ENCODE measurements at regions not wholly inside any gene's neighbourhood (a gene's known extent, or its start where the extent isn't known, plus 50 kb on each side); places are given as distances from the start of the nearest gene placed in this dataset.
"Not testable (repeated sequence)": the region's sequence is repeated elsewhere in the genome, so short reads cannot be mapped to it uniquely, and the experiment has no call there.

DNA sequence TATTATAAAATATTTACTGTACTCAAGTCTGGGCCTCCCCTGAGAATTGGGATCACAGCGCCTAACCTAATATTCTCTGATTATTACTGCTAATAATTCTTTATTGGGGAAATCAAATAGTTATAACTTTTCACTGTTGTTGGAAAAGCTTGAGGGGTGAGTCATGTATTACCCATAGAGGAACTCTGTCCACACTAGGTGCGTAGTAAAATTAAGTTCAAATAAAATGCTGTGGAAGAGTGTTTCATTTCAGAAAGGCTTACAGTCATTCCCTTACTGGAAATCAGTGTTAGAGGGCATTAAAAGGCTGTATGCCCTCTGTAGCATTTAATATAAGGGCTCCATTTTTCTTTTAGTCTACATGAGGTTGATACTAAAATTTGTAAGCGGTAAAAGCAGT is 135.0 kb upstream of the NFIA start:
- Mint-ChIP-seq H3K36me3 (no peaks in the 10 kb centered on the region), H3K4me1 (ENCODE audit: low read depth) (peaks cover 5% of the 10 kb centered on the region), H3K27me3 (peaks cover 13% of the 10 kb centered on the region), H3K27ac (no peak overlapping the region), H3K4me3 (no peak overlapping the region), H3K9me3 (ENCODE audit: low read depth) (no peaks in the 10 kb centered on the region)

DNA sequence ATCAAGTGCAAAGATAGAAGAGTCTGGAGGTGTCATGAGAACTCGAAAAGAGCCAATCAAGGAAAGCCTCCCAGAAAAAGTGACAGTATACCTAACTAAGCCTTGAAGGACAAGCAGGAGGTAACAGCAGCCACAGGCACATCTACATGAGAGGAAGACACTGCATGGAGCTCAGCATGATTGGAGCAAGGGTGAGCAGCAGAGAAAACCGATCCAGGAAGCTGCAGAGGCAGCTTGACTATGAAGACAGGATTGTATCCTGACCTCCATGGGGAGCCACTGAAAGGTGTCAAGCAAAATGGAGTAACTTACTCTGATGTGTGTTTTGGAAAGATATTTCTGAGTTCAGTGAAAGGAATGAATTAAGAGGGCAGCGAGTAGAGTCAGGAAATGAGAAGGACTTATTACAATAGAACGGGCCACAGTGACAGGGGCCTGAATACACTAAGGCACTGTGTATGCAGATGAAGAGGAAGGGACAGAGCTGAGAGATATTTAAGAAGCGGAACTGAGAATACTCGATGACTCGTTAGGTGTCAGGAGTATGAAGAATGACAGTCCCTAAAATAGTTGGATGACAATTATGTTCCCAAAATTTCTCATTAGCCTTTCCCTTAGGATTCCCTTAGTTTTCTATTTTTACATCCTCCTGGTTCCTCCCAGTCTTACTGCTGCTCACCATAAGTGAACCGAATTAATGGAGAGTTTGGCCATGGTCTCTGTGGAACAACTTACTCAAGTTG is 139.3 kb upstream of the NFIA start:
- H3K27ac Mint-ChIP-seq = no peak overlapping the region
- no peaks in the 10 kb centered on the region for H3K36me3 Mint-ChIP-seq
- H3K4me1 Mint-ChIP-seq (ENCODE audit: low read depth) = no peaks in the 10 kb centered on the region
- no peak overlapping the region for H3K4me3 Mint-ChIP-seq
- H3K27me3 Mint-ChIP-seq = peaks cover 6% of the 10 kb centered on the region
- H3K9me3 Mint-ChIP-seq (ENCODE audit: low read depth) = no peaks in the 10 kb centered on the region

DNA sequence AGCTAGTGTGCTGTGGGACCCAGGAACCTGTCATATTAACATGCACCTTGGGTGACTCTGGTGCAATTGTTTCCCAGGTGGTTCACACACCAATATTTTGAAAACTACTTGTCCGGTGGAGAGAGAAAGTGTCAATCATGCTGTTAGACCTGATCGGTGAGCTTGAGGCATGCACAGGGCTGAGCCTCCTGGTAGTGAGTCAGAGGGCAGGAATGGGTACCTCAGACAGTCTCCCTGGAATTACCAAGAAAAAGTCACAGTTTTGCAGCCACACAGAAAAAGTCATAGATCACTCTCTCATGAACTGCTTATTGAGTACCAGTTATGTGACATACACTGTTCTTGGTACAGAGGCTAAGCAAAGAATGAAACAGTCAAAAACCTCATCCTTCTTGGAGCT is 140.1 kb upstream of the NFIA start:
- Mint-ChIP-seq H3K4me3 (no peak overlapping the region), H3K9me3 (ENCODE audit: low read depth) (no peaks in the 10 kb centered on the region), H3K4me1 (ENCODE audit: low read depth) (no peaks in the 10 kb centered on the region), H3K36me3 (no peaks in the 10 kb centered on the region), H3K27ac (no peak overlapping the region), H3K27me3 (peaks cover 5% of the 10 kb centered on the region)

DNA sequence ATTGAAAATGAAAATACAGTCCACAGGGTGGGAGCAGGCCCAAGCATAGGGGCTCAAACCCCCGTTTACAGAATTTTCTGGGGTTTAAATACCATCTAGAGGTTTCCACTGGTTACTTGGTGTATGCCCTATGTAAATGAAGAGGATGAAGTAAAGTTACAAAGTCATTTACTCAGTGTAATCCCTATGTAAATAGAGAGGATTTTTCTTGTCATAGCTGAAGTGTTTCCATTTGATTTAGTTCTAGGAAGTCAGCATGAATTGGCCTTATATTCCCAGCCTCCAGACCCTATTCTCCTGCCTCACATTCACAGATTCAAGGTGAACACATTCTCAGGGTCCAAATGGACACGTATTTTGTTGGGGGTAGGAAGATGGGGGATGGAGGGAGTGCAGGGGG is 141.7 kb upstream of the NFIA start:
- H3K4me1 Mint-ChIP-seq (ENCODE audit: low read depth); H3K4me3 Mint-ChIP-seq; H3K36me3 Mint-ChIP-seq; H3K27ac Mint-ChIP-seq; H3K27me3 Mint-ChIP-seq; H3K9me3 Mint-ChIP-seq (ENCODE audit: low read depth): not testable (repeated sequence)

DNA sequence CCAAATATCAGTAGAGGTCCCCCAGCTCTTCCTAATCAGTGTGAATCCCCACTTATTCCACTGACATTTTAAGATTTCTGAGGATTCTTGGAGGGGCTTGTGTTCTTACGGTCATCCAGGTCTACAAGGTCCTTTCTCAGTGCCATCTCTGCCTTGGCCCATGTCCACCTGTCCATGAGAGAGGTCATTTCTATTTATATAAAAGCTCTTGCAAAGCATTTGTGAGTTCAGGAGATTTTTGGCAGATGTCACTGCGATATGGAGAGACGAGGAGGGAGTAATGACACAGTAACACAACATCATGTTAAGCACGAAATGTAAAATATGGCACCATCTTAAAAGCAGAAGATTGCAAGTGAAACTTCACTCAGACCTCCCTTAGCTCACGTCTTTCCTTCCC is 144.6 kb upstream of the NFIA start:
- Mint-ChIP-seq H3K9me3 (ENCODE audit: low read depth) (no peaks in the 10 kb centered on the region), H3K27ac (no peak overlapping the region), H3K4me1 (ENCODE audit: low read depth) (no peaks in the 10 kb centered on the region), H3K4me3 (no peak overlapping the region), H3K27me3 (peaks cover 2% of the 10 kb centered on the region), H3K36me3 (no peaks in the 10 kb centered on the region)

DNA sequence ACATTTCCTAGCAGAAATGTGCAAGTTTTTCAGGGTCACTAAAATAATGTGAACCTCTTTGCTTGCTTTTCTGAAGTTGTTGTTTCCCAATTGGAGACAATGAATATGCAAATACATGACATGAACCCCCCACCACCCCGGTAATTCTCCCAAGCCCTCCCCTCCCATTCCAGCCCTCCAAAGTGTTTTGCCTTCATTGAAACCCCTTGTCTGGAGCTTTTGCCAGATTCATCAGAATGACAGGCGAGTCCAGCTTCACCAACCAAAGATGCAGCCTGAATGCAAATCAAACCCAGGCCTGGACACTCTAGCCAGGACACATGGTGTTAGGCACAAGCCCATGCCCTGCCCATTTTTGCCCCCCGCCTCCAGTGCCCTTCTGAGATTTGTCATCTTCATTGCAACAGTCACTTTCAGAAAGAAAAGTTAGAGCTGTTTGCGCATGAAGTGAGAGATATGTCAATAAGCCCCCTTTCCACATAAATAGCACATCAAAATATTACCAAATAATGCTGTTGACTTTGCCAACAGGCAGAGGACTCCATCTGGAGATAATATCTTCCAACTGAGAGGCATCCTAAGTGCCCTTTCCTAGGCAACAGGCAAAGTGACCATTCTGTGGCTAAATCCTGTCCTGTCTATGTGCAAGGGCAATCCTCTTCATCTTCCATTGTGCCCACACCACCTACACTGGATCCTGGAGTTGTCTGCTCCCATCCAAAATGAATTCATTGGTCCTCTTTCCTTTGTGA is 145.6 kb upstream of the NFIA start:
- H3K4me1 Mint-ChIP-seq (ENCODE audit: low read depth) = no peaks in the 10 kb centered on the region
- H3K27ac Mint-ChIP-seq = no peak overlapping the region
- no peaks in the 10 kb centered on the region for H3K9me3 Mint-ChIP-seq (ENCODE audit: low read depth)
- H3K36me3 Mint-ChIP-seq = no peaks in the 10 kb centered on the region
- no peak overlapping the region for H3K4me3 Mint-ChIP-seq
- H3K27me3 Mint-ChIP-seq = peaks cover 4% of the 10 kb centered on the region

DNA sequence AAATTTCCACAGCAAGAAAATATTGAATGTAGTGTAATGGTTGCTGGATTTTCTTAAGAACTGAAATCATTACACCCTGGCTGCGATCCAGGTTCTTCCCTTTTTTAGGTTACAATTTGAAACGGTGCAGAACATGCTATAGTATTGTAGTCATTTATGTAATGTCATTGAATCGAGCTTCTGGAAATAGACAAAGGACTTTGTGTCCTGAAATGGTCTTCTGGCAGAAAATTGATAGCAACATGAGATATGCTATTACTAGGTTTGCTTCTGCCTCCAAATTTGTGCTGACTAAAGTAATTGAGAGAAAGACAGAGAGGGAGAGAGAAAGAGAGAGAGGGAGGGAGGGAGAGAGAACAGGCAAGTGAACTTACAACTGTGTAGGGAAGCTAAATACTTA is 146.2 kb upstream of the NFIA start:
- Mint-ChIP-seq H3K27me3 (peaks cover 4% of the 10 kb centered on the region), H3K4me3 (no peak overlapping the region), H3K27ac (no peak overlapping the region), H3K4me1 (ENCODE audit: low read depth) (no peaks in the 10 kb centered on the region), H3K36me3 (no peaks in the 10 kb centered on the region), H3K9me3 (ENCODE audit: low read depth) (no peaks in the 10 kb centered on the region)

DNA sequence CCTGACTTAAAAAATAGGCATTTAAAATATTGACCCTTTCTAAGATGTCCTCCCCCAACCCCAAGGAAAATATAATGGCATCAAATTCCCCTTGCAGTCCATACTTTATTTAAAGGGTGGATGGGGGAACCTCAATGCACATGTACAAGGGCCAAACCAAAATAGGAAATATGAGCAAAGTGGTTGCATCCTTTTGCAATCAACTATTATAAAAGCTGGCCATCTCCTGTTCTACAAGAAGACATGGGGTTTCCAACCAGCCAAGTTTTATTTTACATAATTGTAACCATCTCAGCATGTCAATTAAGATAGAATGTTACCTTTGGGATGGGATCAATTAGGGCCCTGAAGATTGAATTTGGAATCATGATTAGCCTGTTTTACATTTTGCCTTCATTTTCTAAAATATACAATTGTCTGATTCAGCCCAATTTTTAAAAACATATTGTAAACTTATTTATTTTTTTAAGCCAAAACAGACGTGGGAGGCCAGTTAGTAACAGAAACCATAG is 146.7 kb upstream of the NFIA start:
- peaks cover 4% of the 10 kb centered on the region for H3K27me3 Mint-ChIP-seq
- no peaks in the 10 kb centered on the region for H3K4me1 Mint-ChIP-seq (ENCODE audit: low read depth)
- H3K4me3 Mint-ChIP-seq = no peak overlapping the region
- H3K36me3 Mint-ChIP-seq = no peaks in the 10 kb centered on the region
- H3K9me3 Mint-ChIP-seq (ENCODE audit: low read depth) = no peaks in the 10 kb centered on the region
- no peak overlapping the region for H3K27ac Mint-ChIP-seq

DNA sequence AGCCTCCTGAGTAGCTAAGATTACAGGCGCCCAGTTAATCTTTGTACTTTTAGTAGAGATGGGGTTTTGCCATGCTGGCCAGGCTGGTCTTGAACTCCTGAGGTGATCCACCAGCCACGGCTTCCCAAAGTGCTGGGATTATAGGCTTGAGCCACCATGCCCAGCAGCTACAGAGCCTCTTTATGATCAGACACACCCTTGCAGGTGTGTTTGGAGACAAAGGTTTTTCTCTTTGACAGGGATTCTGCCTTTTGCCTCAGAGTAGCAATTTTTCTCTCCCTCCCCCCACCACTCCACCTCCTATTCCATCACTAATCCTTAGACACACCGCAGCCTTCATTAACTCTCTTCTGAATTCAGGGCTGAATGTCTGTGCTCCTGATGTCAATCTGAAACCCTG is 152.2 kb upstream of the NFIA start:
- no peaks in the 10 kb centered on the region for H3K36me3 Mint-ChIP-seq
- no peak overlapping the region for H3K4me3 Mint-ChIP-seq
- peaks cover 4% of the 10 kb centered on the region for H3K27me3 Mint-ChIP-seq
- no peaks in the 10 kb centered on the region for H3K9me3 Mint-ChIP-seq (ENCODE audit: low read depth)
- H3K27ac Mint-ChIP-seq = no peak overlapping the region
- no peaks in the 10 kb centered on the region for H3K4me1 Mint-ChIP-seq (ENCODE audit: low read depth)

DNA sequence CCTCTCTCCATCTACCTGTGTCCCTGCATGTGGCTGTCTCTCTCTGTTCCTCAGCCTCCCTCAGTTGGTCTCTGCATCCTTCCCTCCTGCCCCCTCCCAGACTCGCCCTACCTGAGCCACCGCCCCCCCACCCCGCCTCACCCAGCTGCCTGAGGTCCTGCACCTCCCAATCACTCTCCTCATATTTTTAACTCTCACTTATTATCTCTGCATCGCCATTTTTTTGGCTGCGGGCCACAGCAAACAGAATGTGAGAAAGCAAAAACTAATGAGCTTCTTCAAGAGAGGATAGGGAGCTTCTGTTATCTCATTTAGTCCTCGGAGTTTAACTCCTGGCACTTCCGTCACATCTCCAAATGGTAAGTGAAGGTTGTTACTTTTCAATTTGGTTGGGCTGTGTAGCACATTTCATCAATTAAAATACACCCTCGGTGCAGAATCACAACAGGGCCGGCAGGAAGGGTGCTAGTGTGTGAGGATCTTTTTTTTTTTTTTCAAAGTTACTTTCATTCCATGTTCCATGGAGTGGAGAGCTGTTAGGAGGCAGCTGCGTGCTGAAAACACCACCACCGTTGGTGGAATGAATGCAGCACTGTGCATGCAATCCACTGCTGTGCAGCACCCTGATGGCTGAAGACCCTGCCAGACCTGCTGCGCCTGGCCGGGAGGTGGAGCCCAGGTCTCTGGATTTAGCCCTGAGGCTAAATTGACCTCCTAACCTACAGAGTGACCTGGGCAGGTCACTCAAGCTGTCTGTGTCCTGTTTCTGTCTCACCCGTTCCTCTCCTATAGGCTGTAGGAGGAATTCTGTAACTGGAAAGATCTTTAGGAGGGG is 157.2 kb upstream of the NFIA start:
- Mint-ChIP-seq H3K4me1 (ENCODE audit: low read depth) (no peaks in the 10 kb centered on the region), H3K27ac (no peak overlapping the region), H3K36me3 (no peaks in the 10 kb centered on the region), H3K9me3 (ENCODE audit: low read depth) (no peaks in the 10 kb centered on the region), H3K4me3 (no peak overlapping the region), H3K27me3 (no peaks in the 10 kb centered on the region)

DNA sequence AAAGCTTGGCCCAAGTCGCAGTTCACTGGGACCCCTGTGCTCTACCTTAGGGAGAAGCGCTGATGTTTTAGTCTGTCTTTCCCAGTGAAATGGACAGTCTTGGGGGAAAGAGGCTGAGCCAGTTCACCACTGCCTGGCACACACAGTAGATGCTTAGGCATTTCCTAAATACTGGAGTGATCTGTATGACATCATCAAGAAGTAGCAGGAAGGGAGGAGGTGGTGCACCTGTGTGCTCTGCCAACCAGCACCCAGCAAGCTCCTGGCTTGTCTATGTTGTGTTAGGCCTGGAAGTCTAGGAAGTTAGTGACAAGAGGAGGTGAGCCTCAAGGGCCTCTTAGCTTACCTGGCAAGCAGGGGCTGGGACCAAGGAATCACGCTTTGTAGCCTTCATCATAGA is 158.2 kb upstream of the NFIA start:
- Mint-ChIP-seq H3K9me3 (ENCODE audit: low read depth) (no peaks in the 10 kb centered on the region), H3K27me3 (no peaks in the 10 kb centered on the region), H3K27ac (no peak overlapping the region), H3K36me3 (no peaks in the 10 kb centered on the region), H3K4me1 (ENCODE audit: low read depth) (no peaks in the 10 kb centered on the region), H3K4me3 (no peak overlapping the region)

DNA sequence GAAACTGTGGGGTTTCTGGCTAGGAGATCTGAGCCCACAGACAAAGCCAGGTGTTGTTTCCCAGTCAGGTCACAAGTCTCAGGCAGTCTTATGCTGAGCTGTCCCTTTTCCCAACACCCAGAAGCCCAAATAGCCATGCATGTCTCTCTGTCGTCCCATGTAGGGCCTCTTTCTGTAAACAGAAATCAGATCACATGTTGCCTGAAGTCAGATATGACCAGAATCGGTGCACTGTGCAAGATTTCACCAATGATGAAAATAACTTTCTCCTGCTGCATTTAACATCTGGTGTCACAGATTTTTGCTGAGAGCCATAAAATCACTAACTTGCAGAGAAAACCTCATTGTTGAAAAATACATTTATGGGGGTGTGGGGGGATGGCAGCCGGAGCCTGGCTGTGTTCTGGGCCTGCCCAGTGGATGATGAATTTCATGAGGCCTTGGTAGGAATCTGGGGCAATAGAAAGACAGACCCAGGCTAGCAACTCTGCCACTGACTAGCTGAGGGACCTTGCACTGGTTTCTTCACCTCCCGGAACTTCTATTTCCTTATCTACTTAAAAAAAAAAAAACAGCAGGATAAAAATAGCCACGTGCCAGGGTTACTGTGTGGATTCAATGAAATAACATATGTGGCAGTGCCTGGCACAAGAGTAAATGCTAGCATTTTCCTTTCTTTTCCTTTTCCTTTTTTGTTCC is 158.8 kb upstream of the NFIA start:
- Mint-ChIP-seq H3K4me1 (ENCODE audit: low read depth) (no peaks in the 10 kb centered on the region), H3K27me3 (no peaks in the 10 kb centered on the region), H3K9me3 (ENCODE audit: low read depth) (no peaks in the 10 kb centered on the region), H3K36me3 (no peaks in the 10 kb centered on the region), H3K4me3 (no peak overlapping the region), H3K27ac (no peak overlapping the region)

DNA sequence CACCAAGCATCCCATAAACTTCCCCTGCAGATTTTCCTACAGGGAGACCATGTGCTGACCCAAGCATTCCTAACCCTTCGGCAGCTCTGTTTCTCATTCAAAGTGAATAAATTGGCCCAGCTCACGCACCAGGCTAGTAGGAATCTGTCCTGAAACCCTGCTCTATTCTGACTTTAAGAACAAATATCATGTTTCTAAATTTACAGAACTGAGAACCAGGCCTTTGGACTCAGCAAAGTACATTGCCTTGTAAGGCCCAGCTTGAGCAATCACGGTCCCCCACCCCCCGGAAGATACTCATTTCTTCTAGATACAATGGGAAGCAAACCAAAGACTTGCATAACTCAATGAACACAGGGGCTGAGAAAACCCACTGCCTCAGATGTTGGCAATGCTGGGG is 160.1 kb upstream of the NFIA start:
- H3K36me3 Mint-ChIP-seq = no peaks in the 10 kb centered on the region
- no peak overlapping the region for H3K4me3 Mint-ChIP-seq
- no peaks in the 10 kb centered on the region for H3K4me1 Mint-ChIP-seq (ENCODE audit: low read depth)
- no peaks in the 10 kb centered on the region for H3K27me3 Mint-ChIP-seq
- no peak overlapping the region for H3K27ac Mint-ChIP-seq
- no peaks in the 10 kb centered on the region for H3K9me3 Mint-ChIP-seq (ENCODE audit: low read depth)

DNA sequence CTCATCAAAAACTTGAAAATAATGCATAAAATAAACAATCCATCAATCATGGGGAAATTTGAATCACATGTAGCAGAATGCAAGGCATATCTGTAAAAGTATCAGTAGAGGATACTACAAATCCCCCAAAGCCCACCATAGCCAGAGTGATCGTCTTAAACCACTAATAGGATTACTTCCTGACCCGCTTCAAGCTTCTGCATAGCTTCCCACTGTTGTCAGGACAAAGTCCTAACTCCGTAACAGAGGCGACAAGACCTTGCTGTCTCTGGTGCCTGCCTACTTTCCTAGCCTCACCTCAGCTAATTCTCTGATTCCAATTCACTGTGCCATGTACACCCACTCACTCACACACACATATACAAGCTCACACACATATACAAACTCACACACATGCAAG is 161.2 kb upstream of the NFIA start:
- H3K4me3 Mint-ChIP-seq = no peak overlapping the region
- H3K36me3 Mint-ChIP-seq = no peaks in the 10 kb centered on the region
- H3K9me3 Mint-ChIP-seq (ENCODE audit: low read depth) = no peaks in the 10 kb centered on the region
- H3K27me3 Mint-ChIP-seq = no peaks in the 10 kb centered on the region
- no peak overlapping the region for H3K27ac Mint-ChIP-seq
- no peaks in the 10 kb centered on the region for H3K4me1 Mint-ChIP-seq (ENCODE audit: low read depth)

DNA sequence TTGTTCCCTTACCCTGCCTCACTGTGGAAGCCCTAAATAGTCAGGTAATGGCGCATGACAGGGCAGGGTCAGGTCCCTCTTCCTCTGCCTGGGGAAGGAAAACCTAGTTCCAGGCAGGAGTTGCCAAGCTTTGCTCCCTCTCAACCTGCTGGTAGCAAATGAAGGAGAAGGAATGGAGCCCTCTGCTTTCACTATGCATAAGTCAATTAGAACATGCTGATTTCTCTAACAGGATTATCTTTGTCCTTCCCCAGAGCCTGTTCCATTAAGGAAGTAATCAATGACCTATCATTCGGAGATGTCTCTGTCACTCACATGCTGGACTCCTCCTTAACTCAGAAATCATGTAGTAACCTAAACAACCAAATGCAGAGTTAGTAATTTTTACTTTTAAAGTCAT is 161.8 kb upstream of the NFIA start:
- no peaks in the 10 kb centered on the region for H3K36me3 Mint-ChIP-seq
- H3K4me1 Mint-ChIP-seq (ENCODE audit: low read depth) = no peaks in the 10 kb centered on the region
- no peak overlapping the region for H3K4me3 Mint-ChIP-seq
- no peaks in the 10 kb centered on the region for H3K27me3 Mint-ChIP-seq
- H3K27ac Mint-ChIP-seq = no peak overlapping the region
- H3K9me3 Mint-ChIP-seq (ENCODE audit: low read depth) = no peaks in the 10 kb centered on the region

Measured in activated naive CD8-positive, alpha-beta T cell (primary cell).